DMS153 treated with DMSO at 0.1 percent for 48 hours (cell line): ENCODE measurements at regions not wholly inside any gene's neighbourhood (a gene's known extent, or its start where the extent isn't known, plus 50 kb on each side); places are given as distances from the start of the nearest gene placed in this dataset.

Source experiments
- DNase-seq: peaks from one replicate; lab custom pipeline; 2025; ENCODE audit not compliant: unreplicated experiment; lab: John Stamatoyannopoulos, UW

DNA sequence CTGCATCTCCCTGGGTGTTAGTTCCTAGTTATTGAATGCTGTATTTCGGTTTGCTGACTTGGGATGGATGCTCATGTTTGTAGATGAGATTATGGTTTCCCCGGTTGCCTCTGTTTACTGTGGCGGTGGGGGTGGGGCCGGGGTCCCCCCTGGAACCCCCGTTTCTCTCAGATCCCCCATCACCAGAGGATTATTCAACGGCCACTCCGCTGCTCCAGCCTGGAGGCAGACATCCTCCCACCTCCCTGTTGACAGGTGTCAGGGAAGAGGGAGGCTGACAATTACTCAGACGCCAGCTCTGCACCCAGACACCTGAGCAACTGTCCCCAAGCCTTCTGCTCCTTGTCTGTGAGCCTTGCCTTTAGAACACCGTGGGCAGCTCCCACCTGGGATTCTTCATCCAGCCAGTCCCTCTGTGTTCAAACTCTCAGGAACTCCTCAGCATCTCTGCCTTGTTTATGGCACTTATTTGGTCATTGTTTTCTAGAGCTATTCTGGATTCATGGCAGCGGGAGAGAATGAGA is 95.9 kb upstream of the PRR20G start:
- no peak for DNase-seq

- no peak for DNase-seq
Observed at GRCh38 chr3:127377801-127378655, 90.2 kb upstream of the PRR20G start.

DNA sequence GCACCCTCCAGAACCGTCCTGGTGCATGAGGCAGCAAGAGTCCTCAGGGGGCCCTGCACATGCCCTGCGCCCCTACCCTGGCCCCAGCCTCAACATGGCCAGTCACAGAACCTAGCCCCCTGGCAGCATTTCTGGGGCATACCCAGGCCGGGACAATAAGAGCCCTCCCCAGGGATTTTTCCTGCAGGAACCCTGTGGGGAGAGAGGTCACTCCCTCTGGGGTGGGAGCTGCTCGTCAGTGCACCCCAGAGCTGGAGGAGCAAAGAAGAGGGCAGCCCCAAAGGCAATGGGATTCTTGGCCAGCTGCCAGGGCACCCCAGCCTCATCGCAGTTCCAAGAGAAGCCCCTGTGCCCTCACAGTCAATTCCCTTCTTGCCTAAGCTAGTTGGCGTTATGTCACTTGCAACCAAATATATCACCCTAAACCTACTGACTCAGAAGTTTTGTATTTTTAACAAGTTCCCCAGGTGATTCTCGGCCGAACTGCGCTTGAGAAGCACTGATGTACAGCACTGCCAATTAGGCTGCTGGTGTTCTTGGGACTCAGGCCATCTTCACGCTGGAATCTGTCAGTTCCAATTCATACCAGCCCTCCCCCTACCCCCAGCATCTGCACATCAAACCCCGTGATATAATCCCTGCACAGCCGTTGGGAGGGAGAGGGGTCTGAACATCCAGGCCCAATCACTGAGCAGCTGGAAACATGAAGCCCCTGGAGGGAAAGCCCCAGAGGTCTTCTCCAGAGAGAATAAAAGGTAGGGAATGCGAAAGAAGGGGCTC is 87.5 kb upstream of the PRR20G start:
- DNase-seq, result no peak

DNA sequence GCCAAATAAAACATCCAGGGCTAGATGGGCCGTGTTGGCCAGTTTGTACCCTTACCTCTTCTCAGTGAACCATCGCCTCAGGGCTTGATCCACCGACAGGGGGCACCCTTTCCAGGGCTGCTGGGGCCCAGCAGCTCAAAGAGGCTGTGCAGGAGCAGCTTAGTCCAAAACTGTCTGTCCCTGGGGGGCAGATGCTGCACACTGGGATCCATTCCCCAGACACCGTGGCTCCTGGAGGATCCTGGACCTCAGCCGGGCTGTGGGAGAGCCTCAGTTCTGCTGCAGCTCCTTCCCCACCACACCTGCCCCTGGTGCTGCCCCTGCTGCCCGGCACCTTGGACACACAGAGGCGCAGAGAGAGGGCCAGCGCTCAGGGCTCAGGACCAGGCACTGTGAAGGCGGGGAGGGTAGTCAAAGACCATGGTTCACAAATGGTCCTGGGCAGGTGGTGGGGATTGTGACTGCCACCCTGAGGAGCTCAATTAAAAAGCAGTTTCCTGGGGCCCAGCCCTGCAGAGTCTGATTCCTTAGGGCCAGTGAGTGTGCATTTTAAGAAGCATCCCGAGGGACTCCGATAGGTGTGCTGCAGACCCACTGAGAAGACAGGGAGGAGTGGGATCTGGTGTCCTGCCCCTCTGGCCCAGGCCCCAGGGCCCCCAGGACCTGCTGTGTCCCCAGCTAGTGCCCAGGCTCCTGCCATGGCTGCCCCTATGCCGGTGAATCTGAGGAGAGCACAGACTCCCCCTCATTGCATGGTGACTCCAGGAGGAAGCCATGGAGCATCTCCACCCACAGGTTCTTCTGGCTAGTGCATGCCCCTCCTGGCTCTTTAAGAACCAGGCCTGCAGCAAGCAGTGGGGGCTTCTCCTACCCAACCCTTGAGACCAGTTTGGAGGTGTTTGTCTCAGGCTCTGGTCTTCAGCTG is 86.5 kb upstream of the PRR20G start:
- DNase-seq, result no peak

DNA sequence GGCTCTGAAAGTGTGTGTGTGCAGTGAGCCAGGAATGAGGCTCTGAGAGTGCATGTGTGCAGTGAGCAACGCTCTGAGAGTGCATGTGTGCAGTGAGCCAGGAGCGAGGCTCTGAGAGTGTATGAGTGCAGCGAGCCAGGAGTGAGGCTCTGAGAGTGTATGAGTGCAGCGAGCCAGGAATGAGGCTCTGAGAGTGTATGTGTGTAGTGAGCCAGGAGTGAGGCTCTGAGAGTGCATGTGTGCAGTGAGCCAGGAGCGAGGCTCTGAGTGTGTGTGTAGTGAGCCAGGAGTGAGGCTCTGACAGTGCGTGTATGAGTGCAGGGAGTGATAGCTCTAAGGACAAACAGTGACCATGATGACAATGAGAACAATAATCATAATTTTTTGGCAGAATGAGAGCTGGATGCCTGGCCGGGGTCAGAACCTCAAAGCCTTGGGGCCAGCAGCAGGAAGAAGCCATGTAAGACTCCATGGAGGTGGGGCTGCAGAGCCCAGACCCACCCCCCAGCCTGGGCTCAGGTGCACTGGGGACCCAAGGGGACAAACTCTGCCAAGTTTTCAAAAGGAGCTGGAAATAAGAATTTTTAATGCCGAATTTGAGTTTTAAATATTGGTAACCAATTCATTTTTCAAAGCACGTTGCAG is 85.7 kb upstream of the PRR20G start:
- DNase-seq, result no peak

- DNase-seq, result no peak
Observed at GRCh38 chr3:127371846-127372245, 84.0 kb upstream of the PRR20G start.

DNA sequence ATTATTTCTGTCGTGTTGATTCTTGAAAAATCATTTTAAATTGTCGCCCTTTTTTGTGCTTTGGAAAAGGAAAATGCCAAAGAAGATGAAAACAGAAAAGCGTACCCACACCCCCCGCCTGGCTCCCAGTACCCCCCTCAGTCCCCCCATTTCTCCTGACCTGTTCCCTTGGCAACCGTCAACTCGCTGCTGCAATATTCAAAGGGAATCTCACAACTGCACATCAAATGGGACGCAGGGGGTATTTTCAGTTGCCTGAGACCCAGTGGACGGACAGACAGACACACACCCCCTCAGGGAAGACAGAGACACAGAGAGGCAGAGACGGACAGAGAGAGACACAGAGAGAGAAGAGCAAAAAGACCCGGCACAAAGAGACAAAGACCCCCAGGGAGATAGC is 83.5 kb upstream of the PRR20G start:
- no peak for DNase-seq

DNA sequence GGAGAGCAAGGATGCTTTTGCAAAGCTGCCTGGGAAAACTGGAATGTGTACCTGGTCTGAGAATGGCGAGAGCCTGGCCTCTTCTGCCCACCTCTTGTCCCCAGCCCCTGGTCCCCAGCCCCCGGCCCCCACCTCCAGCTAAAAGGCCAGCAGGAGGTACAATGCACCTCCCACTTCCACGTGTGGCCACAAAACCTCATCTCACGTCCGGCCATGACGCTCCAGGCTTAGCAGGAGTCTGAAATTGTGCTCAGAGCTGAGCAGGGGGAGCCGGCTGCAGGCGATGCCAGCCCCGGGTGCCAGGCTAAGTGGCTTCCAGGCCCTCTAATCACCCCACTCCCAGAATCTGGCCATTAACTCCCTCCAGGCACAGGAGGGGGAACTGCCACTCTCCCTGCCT is 83.1 kb upstream of the PRR20G start:
- DNase-seq, result no peak

- no peak for DNase-seq
Observed at GRCh38 chr3:127369356-127369935, 81.6 kb upstream of the PRR20G start.

DNA sequence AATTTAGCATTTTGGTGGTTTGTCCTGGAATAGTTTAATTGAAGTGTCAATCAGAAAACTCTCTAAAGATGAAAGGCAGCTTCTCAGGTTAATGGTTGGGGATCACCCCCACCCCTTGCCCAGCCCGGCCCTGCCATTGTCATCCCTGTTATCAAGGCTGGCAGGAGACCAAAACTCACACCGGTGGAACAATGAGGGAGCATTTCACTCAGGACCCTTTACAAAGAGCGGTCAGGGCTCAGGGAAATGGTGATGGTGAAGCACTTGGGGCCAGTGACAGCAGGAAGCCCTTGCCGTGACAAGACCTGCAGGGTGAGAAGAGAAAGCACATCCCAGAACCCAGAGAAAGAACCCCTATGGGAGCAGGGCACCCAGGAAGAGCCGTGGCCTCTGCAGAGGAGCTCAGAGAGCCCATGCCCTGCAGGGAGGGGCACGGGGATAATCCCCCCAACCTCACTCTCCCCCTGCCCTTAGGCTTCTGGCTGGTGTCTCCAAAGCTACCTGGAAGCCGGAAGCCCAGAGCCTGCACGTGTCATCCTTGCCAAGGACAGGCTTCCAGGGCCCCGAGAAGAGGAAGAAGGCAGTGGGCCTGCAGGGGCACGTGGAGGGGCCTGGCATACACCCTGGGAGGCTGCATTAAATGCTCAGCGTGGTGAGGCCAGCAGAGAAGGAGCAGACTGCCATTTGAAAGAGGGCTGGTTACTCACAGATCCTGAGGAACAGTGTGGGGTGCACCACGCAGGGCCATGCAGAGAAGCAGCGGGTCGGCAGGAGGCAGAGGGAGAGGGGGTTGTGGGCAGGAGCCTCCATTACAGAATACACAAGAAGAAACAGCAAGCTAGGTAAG is 80.6 kb upstream of the PRR20G start:
- peak; percentile 20 for DNase-seq

- no peak for DNase-seq
Observed at GRCh38 chr3:127367593-127367992, 79.7 kb upstream of the PRR20G start.

- DNase-seq, result no peak
Observed at GRCh38 chr3:127366383-127366782, 78.5 kb upstream of the PRR20G start.

- no peak for DNase-seq
Observed at GRCh38 chr3:127365163-127365798, 77.4 kb upstream of the PRR20G start.

DNA sequence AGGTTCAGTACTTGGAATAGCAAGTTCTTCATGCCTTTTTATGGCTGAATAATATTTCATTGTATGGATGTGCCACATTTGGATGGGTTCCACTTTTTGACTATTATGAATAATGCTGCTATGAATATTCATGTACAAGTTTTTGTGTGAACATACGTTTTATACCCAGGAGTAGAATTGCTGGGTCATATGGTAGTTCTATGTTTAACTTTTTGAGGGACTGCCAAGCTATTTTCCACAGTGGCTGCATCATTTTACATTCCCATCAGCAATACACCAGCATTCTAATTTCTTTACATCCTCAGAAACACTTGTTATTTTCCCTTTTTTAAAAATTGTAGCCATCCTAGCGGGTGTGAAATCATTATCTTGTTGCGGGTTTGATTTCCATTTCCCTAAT is 76.0 kb upstream of the PRR20G start:
- no peak for DNase-seq

GRCh38 chr3:127363171-127363570 is 75.3 kb upstream of the PRR20G start:
- DNase-seq, result no peak

GRCh38 chr3:127360647-127361046 is 72.8 kb upstream of the PRR20G start:
- no peak for DNase-seq

GRCh38 chr3:127358641-127359040 is 70.8 kb upstream of the PRR20G start:
- DNase-seq, result no peak

DNA sequence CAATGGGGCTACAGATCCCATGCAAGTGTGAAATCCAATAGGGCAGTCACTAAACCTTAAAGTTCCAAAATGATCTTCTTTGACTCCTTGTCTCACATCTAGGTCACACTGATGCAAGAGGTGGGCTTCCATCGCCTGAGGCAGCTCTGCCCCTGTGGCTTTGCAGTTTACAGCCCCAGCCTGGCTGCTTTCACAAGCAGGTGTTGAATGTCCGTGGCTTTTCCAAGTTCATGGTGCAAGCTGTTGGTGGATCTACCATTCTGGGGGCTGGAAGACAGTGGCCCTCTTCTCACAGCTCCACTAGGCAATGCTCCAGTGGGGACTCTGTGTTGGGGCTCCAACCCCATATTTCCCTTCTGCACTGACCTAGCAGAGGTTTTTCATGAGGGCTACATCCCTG is 68.5 kb upstream of the PRR20G start:
- no peak for DNase-seq

DNA sequence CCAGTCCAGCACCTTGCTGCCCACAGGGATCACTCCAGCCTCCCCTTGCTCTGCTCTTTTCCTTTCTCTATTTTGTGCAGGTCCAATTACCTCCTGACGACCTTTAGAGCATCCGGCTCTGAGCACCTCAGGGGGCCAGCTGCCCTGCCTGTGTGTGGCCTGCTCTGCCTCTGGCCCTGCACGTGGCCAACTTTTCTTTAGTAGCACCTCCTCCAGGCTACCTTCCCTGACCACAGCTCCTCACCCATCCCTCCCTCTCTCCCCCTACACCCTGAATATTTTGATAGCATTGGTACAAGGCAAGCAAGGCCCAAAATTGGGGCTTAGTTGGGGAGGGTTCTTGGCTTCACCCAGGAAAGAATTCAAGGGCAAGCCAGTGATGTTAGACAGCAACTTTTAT is 66.9 kb upstream of the PRR20G start:
- DNase-seq, result no peak
